ENCODE measurements at regions not wholly inside any gene's neighbourhood (a gene's known extent, or its start where the extent isn't known, plus 50 kb on each side); places are given as distances from the start of the nearest gene placed in this dataset.

DNA sequence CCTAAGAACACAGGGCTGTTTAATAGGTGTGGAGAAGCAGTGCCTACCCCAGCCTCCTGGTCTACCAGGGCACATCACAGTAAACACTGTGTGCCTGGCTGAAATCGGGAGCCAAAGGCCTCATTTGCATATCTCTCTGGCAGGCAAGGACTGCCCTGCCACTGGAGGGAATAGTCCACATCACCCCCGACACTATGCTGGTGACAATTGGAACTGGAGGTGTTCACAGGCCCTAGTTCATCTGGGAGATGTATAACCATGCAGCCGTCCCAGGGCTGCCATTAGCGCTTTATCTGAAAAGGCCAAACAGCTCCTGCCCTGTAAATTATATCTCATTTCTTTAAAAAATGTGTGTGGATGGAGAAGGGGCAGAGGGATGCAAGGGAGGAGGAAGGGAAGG is 150.3 kb downstream of the LINC00237 start:
- intact Hi-C loops (cut with DNase I, micrococcal nuclease), result no loop called here
- Mint-ChIP-seq H3K27me3 (peaks cover 4% of the 10 kb centered on the region), H3K4me3 (no peak overlapping the region), H3K27ac (no peak overlapping the region), H3K4me1 (no peaks in the 10 kb centered on the region), H3K36me3 (ENCODE audit: low read depth) (no peaks in the 10 kb centered on the region), H3K9me3 (ENCODE audit: low read depth) (no peaks in the 10 kb centered on the region)
- ATAC-seq, result no peak
- ChIA-PET POLR2A (no interaction called here), CTCF (no interaction called here)
- no peak for DNase-seq

DNA sequence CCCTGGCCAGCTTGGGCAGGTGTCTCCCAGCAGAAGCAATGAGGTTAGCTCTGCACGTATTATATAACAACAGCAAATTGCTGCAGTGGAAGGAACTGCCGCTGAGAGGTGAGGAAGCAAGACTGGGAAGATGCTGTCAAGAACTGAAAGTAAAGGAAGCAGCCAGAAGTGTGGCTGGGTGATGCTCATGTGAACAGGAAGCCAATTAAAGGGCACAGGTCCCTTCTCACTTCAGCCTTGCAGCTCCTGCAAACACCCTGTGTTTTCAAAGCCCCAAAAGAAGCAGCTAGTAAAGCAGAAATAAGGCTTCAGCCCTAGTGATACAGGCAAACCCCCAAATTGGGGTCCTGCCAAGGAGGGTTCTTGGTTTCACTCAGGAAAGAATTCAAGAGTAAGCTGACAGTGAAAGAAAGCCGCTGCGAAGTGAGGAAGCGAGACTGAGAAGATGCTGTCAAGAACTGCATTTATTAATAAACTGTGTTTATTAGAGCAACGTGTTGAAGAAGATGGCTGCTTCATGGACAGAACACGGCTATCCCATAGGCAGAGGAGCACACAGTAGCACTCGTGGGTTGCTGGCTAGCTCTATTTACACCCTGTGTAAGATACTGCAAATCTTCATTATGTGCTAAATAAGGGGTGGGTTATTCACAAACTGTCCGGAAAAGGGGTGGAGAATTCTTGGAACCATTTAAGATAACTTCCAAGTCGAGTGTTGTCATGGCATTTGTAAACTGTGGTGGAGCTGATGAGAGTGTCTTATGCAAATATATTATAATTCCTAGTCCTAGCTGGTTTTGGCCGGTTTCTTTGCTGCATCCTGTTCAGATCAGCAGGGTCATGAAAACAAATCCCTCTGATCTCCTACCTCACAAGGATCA is 152.2 kb downstream of the LINC00237 start:
- ATAC-seq (no peak), DNase-seq (no peak)
- no peak overlapping the region for H3K27ac Mint-ChIP-seq
- ChIA-PET CTCF (no interaction called here), POLR2A (no interaction called here)
- intact Hi-C loops (cut with DNase I, micrococcal nuclease), result no loop called here
- H3K4me3 Mint-ChIP-seq, result no peak overlapping the region
- no peaks in the 10 kb centered on the region for H3K36me3 Mint-ChIP-seq (ENCODE audit: low read depth)
- no peaks in the 10 kb centered on the region for H3K9me3 Mint-ChIP-seq (ENCODE audit: low read depth)
- H3K4me1 Mint-ChIP-seq, result no peaks in the 10 kb centered on the region
- peaks cover 4% of the 10 kb centered on the region for H3K27me3 Mint-ChIP-seq

DNA sequence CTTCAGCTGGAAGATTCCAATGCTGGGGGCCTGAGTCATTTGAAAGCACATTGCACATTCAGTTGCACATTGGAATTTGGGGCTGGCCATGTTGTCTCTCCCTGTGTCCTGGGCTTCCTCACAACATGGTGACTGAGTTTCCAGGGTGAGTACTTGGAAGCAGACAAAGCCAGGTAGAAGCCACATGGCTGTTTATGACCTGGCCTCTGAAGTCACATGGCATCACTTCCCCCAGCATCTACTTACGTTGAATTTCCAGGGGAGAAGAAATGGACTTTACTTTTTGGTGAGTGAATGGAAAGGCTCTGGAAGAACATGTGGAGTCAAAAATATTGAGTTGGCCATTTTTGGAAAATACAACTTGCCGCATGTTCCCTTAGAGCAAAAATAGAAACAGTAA is 155.5 kb downstream of the LINC00237 start:
- H3K4me3 Mint-ChIP-seq, result no peak overlapping the region
- peaks cover 4% of the 10 kb centered on the region for H3K27me3 Mint-ChIP-seq
- no peaks in the 10 kb centered on the region for H3K36me3 Mint-ChIP-seq (ENCODE audit: low read depth)
- POLR2A ChIA-PET, result no interaction called here
- no peaks in the 10 kb centered on the region for H3K4me1 Mint-ChIP-seq
- CTCF ChIA-PET, result no interaction called here
- ATAC-seq (no peak), DNase-seq (no peak)
- H3K9me3 Mint-ChIP-seq (ENCODE audit: low read depth), result no peaks in the 10 kb centered on the region
- no peak overlapping the region for H3K27ac Mint-ChIP-seq
- intact Hi-C loops (cut with DNase I, micrococcal nuclease), result no loop called here

DNA sequence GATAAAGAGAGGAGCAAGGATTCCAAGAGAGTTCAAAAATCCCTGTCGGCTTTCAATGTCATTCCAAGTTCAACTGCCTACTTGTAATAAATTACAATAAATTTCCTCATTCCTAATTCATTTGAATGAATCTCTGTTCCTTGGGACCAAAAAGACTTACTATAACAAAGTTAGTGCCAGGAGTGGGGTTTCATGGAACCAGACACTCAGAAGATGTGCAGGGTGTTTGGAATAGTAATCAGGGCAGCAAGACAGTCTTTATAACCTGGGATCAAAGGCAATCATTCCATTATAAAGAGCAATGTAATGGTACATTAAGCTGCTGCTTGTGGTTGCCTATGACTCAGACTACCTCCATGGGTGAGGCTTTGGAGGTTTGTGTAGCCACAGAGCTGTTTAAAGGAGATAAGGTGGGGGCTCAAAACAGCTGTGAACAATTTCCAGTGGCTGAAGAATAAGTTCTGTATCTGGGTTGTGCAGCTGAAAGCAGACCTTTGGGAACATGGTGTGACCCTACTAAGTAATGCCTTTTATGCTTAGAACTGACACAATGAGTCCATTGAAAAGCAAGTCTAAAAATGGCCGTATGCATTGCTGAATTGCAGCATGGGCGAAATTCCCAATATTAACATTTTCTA is 159.9 kb downstream of the LINC00237 start:
- no peak for ATAC-seq

DNA sequence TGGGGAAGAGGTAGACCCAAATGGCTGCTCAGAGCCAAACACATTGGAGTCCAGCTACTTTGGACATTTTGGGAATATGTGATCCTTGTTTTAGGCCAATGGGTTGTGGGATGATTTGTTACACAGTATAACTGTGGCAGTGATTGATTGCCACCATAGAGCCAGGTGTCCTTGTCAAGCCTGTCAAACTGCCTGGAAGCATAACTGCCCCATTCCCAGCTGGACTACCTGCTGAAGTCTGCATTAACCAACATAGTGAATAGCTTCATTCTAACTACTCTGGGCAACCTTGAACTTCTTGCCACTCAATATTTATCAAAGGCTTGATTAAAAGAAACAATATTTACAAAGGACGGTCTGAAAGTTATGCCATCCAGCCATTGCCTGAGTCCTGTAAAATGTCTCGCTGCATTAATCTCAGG is 164.7 kb downstream of the LINC00237 start:
- H3K27ac Mint-ChIP-seq, result no peak overlapping the region
- peaks cover 3% of the 10 kb centered on the region for H3K9me3 Mint-ChIP-seq (ENCODE audit: low read depth)
- no peak overlapping the region for H3K4me3 Mint-ChIP-seq
- no peaks in the 10 kb centered on the region for H3K4me1 Mint-ChIP-seq
- ChIA-PET POLR2A (no interaction called here), CTCF (no interaction called here)
- no peaks in the 10 kb centered on the region for H3K36me3 Mint-ChIP-seq (ENCODE audit: low read depth)
- DNase-seq (no peak), ATAC-seq (no peak)
- intact Hi-C loops (cut with DNase I, micrococcal nuclease), result no loop called here
- peaks cover 11% of the 10 kb centered on the region for H3K27me3 Mint-ChIP-seq

More for the DNA sequence above, 159.9 kb downstream of the LINC00237 start:
- no peaks in the 10 kb centered on the region for H3K4me1 Mint-ChIP-seq
- H3K4me3 Mint-ChIP-seq, result no peak overlapping the region
- CTCF ChIA-PET, result no interaction called here
- peaks cover 3% of the 10 kb centered on the region for H3K9me3 Mint-ChIP-seq (ENCODE audit: low read depth)
- no peaks in the 10 kb centered on the region for H3K36me3 Mint-ChIP-seq (ENCODE audit: low read depth)
- POLR2A ChIA-PET, result no interaction called here
- intact Hi-C loops (cut with DNase I, micrococcal nuclease), result no loop called here
- peaks cover 11% of the 10 kb centered on the region for H3K27me3 Mint-ChIP-seq
- no peak overlapping the region for H3K27ac Mint-ChIP-seq
- no peak for DNase-seq

DNA sequence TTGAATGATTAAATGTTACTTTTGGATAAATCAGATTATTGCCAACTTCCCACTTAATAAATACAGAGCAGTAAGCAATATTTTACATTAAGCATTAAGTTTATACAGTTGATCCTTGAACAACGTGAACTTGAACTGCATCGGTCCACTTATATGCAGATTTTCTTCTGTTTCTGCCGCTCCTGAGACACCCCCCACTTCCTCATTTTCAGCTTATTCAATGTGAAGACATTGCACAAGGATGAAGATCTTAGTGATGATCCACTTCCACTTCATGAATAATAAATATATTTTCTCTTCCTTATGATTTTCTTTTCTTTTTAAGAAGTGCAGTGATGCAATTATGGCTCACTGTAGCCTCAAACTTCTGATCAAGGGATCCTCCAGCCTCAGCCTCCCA is 167.2 kb downstream of the LINC00237 start:
- intact Hi-C loops (cut with DNase I, micrococcal nuclease), result no loop called here
- Mint-ChIP-seq H3K9me3 (ENCODE audit: low read depth) (no peaks in the 10 kb centered on the region), H3K4me1 (no peaks in the 10 kb centered on the region), H3K36me3 (ENCODE audit: low read depth) (no peaks in the 10 kb centered on the region), H3K4me3 (no peak overlapping the region), H3K27ac (no peak overlapping the region), H3K27me3 (peaks cover 9% of the 10 kb centered on the region)
- DNase-seq (no peak), ATAC-seq (no peak)
- POLR2A ChIA-PET, result no interaction called here
- CTCF ChIA-PET, result interaction anchor here (0.6 kb wide), 1 partner anchor 9 kb away, joined by 3 read pairs; no protein-coding TSS in a partner anchor

DNA sequence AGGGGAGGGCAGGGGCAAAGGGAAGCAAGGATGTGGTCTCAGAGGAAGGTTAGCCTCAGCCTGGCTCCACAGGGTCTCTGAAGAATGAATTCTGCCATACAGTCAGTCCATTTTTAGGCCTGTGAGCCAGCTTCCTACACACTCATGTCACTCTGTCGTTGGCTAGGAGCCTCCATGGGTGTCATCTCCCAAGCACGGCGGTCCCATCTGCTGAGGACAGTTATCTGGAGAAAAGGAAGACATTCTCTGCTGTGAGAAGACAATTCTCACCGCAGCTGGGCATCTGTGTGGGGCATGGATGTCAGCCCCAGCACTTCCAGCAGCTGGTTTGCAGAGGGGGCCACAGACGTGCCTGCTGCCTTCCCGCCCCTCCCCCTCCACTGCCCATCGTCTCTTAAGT is 167.6 kb downstream of the LINC00237 start:
- Mint-ChIP-seq H3K9me3 (ENCODE audit: low read depth) (no peaks in the 10 kb centered on the region), H3K4me1 (no peaks in the 10 kb centered on the region), H3K27me3 (peaks cover 9% of the 10 kb centered on the region), H3K36me3 (ENCODE audit: low read depth) (no peaks in the 10 kb centered on the region), H3K27ac (no peak overlapping the region), H3K4me3 (no peak overlapping the region)
- intact Hi-C loops (cut with DNase I, micrococcal nuclease), result no loop called here
- ChIA-PET POLR2A (no interaction called here), CTCF (no interaction called here)
- ATAC-seq (no peak), DNase-seq (no peak)

DNA sequence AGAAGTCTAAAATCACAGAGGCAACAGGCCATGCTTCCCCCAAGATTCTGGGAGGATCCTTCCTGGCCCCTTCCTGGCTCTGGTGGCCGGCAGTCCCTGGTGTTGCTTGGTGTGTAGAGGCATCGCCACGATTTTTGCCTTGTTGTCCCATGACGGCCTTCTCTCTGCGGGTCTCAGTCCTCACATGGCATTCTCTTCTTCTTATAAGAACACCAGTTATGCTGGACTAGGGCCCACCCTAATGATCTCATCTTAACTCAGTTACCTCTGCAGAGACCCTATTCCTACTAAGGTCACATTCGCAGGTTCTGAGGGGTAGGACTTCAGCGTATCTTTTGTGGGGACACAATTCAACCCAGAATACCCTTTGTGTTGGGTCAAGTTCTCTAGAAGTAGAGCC is 168.0 kb downstream of the LINC00237 start:
- DNase-seq (no peak), ATAC-seq (no peak)
- Mint-ChIP-seq H3K4me3 (no peak overlapping the region), H3K27ac (no peak overlapping the region), H3K36me3 (ENCODE audit: low read depth) (no peaks in the 10 kb centered on the region), H3K27me3 (peaks cover 7% of the 10 kb centered on the region), H3K4me1 (no peaks in the 10 kb centered on the region), H3K9me3 (ENCODE audit: low read depth) (no peaks in the 10 kb centered on the region)
- ChIA-PET CTCF (interaction anchor here (0.6 kb wide), 1 partner anchor 782 kb away, joined by 3 read pairs; no protein-coding TSS in a partner anchor), POLR2A (no interaction called here)
- intact Hi-C loops (cut with DNase I, micrococcal nuclease), result no loop called here

DNA sequence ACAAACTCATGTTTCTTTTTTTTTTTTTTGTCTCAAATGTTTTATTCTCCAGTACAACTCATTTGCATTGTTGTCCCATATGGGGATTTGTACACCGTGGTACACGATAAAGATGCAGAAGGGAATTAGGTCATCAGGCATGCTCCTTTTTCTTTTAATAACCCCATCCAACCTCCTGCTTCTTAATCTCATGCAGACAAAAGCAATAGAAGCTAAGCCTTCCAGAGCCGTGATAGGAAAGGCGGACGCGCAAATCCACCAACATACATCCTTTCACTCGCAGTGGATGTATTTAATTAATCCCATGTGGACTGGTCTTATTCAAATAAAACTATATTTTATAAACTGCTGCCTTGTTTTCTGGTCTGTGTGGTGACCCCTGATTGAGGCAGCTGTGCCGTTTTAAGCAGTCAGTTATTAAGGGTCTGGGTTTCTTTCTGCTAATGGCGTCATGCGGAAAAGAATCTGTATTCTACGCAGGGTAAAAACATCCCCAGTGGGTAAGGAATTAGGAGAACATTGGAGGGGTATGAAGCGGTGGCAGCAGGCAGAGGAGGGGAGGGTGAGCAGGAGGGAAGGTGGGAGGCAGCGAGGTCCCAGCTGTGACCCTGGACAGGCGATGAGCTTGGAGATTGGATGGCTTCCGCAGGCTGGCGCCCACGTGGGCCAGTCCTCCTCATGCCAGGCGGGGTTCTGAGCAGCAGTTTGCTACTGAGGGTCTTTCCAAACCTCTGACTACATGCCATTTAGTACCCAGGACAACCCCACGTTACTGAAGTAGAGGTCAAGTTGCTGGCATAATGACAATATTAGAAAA is 172.8 kb downstream of the LINC00237 start:
- ChIA-PET POLR2A (no interaction called here), CTCF (interaction anchor here (0.7 kb wide), 1 partner anchor 9 kb away, joined by 5 read pairs; no protein-coding TSS in a partner anchor)
- Mint-ChIP-seq H3K36me3 (ENCODE audit: low read depth) (no peaks in the 10 kb centered on the region), H3K9me3 (ENCODE audit: low read depth) (no peaks in the 10 kb centered on the region), H3K27ac (no peak overlapping the region), H3K27me3 (peaks cover 8% of the 10 kb centered on the region), H3K4me1 (no peaks in the 10 kb centered on the region), H3K4me3 (no peak overlapping the region)
- no peak for DNase-seq
- ATAC-seq, result no peak
- intact Hi-C loops (cut with DNase I, micrococcal nuclease), result no loop called here

DNA sequence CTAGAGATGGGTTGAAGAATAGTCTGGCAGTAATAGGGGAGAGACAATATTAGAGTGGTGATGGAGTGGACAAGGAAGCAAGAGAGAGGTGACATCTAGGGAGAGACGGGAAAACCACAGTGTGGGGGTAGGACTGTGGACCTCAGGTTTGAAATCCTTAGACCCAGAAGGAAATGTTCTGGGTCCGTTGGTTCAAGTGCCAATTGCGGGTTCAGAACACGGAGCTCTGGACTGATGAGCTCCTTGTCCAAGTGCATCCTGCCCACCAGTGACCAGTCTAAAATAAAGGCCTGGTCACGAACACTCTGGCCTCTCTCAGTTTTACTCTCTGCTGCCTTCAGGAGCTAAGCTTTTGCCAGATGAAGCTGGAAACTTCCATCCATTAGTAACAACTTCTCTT is 174.0 kb downstream of the LINC00237 start:
- ATAC-seq, result no peak
- Mint-ChIP-seq H3K9me3 (ENCODE audit: low read depth) (no peaks in the 10 kb centered on the region), H3K27me3 (peaks cover 8% of the 10 kb centered on the region), H3K4me3 (no peak overlapping the region), H3K4me1 (no peaks in the 10 kb centered on the region), H3K27ac (no peak overlapping the region), H3K36me3 (ENCODE audit: low read depth) (no peaks in the 10 kb centered on the region)
- ChIA-PET CTCF (interaction anchor here (0.6 kb wide), 1 partner anchor 304 kb away, joined by 3 read pairs; no protein-coding TSS in a partner anchor), POLR2A (no interaction called here)
- intact Hi-C loops (cut with DNase I, micrococcal nuclease), result no loop called here
- DNase-seq, result no peak

DNA sequence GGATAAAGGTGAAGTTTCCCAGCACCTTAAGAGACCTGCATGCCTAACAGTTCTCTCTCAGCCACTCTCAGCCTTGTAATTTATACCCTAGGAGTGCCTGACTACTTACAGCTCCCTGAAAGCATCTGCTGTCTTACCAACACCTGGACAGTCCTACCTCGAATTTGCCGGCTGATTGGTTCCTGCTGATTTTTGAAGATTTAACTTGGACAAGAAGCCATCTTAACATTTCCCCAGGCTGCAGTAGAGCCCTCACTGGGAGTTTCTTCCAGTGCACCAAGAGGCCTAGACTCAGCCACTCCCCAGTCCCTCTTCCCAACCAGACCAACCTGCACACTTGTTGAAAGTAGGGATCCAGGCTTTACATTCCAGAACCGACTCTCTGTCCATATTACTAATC is 174.5 kb downstream of the LINC00237 start:
- Mint-ChIP-seq H3K27me3 (peaks cover 8% of the 10 kb centered on the region), H3K4me3 (no peak overlapping the region), H3K9me3 (ENCODE audit: low read depth) (no peaks in the 10 kb centered on the region), H3K27ac (no peak overlapping the region), H3K4me1 (no peaks in the 10 kb centered on the region), H3K36me3 (ENCODE audit: low read depth) (no peaks in the 10 kb centered on the region)
- ATAC-seq (no peak), DNase-seq (no peak)
- intact Hi-C loops (cut with DNase I, micrococcal nuclease), result no loop called here
- CTCF ChIA-PET, result no interaction called here
- POLR2A ChIA-PET, result no interaction called here

DNA sequence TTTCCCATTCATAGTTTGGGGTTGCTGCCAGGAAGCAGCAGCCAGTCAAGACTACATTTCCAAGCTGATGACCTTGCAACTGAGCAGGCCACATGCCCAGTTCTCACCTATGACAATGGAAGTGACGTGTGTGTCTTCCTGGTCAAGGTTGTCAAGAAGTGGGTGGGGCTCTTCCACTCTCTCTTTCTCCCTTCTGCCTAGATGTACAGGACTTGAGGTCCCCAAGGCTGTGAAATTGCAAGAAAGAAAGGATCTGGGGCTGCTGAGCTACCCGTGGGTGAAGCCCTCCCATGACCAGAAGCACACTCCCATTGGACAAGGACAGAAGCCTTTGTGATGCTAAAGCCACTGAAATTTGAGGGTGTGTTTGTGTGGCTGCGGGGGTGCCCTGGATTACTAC is 175.1 kb downstream of the LINC00237 start:
- no peak overlapping the region for H3K4me3 Mint-ChIP-seq
- ChIA-PET CTCF (no interaction called here), POLR2A (no interaction called here)
- intact Hi-C loops (cut with DNase I, micrococcal nuclease), result no loop called here
- ATAC-seq (no peak), DNase-seq (no peak)
- no peak overlapping the region for H3K27ac Mint-ChIP-seq
- H3K36me3 Mint-ChIP-seq (ENCODE audit: low read depth), result no peaks in the 10 kb centered on the region
- no peaks in the 10 kb centered on the region for H3K9me3 Mint-ChIP-seq (ENCODE audit: low read depth)
- no peaks in the 10 kb centered on the region for H3K4me1 Mint-ChIP-seq
- peaks cover 8% of the 10 kb centered on the region for H3K27me3 Mint-ChIP-seq

All from activated CD4-positive, alpha-beta T cell treated with anti-CD3 and anti-CD28 coated beads for 36 hours (primary cell).